Spleen (tissue), 7 donors: ENCODE measurements at regions not wholly inside any gene's neighbourhood (a gene's known extent, or its start where the extent isn't known, plus 50 kb on each side); places are given as distances from the start of the nearest gene placed in this dataset.

ENCODE experiments used
- POLR2A ChIP-seq, 3 donors: fragments of 450-650 bp; IDR thresholded peaks; one replicate each; pipeline ENCODE4 v1.5.1; 2017; ENCODE audit warnings: antibody characterized with exemption in 3 of 3, mild to moderate bottlenecking in 1 of 3
- TF ChIP-seq, protein P1 (sequence below), 11 experiments: fragments of 200-600 bp in 7 of 11; fragments of 450-650 bp in 4 of 11; sonication (generic) in 4 of 11; IDR thresholded peaks in 8 of 11; conservative IDR thresholded peaks in 3 of 11; 1 replicate in 7 of 11; 2 replicates in 4 of 11; pipeline versions ENCODE4 v1.4.0 to v1.8.0; 2016 to 2021; ENCODE audit warnings: antibody characterized with exemption in 11 of 11, inconsistent platforms in 4 of 11, mild to moderate bottlenecking in 1 of 11
- donor health status: DM: no; HTN: no; CAD: no; lungs with moderate emphysema.
- donor health status: DM: no; HTN: no; CAD: no.
- donor health status: DM: no; HTN: no; CAD: no.

DNA sequence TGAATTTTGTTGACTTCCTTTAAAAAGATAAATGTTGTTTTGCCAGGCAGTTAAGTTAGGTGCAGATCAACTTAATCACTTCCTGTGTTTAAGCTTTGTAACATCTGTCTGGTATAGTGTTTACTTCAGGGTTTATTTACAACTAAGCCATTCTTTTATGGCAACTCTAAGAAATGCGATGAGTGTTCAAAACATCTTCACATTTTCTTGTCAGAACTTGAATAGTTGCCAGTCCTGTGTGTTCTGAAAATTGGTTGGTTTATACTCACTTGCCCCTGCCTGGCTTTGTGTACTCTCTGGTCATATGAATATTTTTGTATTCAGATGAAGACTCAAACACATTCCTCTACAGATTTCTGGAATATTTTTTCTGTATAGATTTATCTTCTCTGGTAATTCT, 327.2 kb downstream of the MDFIC start:
- TF ChIP-seq, protein P1, sequence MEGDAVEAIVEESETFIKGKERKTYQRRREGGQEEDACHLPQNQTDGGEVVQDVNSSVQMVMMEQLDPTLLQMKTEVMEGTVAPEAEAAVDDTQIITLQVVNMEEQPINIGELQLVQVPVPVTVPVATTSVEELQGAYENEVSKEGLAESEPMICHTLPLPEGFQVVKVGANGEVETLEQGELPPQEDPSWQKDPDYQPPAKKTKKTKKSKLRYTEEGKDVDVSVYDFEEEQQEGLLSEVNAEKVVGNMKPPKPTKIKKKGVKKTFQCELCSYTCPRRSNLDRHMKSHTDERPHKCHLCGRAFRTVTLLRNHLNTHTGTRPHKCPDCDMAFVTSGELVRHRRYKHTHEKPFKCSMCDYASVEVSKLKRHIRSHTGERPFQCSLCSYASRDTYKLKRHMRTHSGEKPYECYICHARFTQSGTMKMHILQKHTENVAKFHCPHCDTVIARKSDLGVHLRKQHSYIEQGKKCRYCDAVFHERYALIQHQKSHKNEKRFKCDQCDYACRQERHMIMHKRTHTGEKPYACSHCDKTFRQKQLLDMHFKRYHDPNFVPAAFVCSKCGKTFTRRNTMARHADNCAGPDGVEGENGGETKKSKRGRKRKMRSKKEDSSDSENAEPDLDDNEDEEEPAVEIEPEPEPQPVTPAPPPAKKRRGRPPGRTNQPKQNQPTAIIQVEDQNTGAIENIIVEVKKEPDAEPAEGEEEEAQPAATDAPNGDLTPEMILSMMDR (IDR thresholded peaks at IDR 0.05 in 8 of 11, conservative IDR thresholded peaks at IDR 0.05 in 3 of 11), result no peak
- TF ChIP-seq POLR2A (IDR thresholded peaks at IDR 0.05), result no peak
